Fibroblast of the aortic adventitia (primary cell): ENCODE measurements at regions not wholly inside any gene's neighbourhood (a gene's known extent, or its start where the extent isn't known, plus 50 kb on each side); places are given as distances from the start of the nearest gene placed in this dataset.
"Not testable (repeated sequence)": the region's sequence is repeated elsewhere in the genome, so short reads cannot be mapped to it uniquely, and the experiment has no call there.

ENCODE experiments used
- DNase-seq: peaks from one replicate; pipeline ENCODE4 v3.0.0-alpha.2; 2010; ENCODE audit warnings: low read depth
- H3K4me3 ChIP-seq: 2 replicates; pipeline ENCODE4 v1.5.1; 2011; ENCODE audit warnings: low read depth, mild to moderate bottlenecking, control low read depth, low read length, moderate library complexity
- TF ChIP-seq, protein P1 (sequence below): IDR thresholded peaks from 2 replicates; pipeline ENCODE4 v1.5.1; 2011; ENCODE audit warnings: mild to moderate bottlenecking, low read length, control low read depth, inconsistent platforms; ENCODE audit not compliant: insufficient read depth

- TF ChIP-seq, protein P1, sequence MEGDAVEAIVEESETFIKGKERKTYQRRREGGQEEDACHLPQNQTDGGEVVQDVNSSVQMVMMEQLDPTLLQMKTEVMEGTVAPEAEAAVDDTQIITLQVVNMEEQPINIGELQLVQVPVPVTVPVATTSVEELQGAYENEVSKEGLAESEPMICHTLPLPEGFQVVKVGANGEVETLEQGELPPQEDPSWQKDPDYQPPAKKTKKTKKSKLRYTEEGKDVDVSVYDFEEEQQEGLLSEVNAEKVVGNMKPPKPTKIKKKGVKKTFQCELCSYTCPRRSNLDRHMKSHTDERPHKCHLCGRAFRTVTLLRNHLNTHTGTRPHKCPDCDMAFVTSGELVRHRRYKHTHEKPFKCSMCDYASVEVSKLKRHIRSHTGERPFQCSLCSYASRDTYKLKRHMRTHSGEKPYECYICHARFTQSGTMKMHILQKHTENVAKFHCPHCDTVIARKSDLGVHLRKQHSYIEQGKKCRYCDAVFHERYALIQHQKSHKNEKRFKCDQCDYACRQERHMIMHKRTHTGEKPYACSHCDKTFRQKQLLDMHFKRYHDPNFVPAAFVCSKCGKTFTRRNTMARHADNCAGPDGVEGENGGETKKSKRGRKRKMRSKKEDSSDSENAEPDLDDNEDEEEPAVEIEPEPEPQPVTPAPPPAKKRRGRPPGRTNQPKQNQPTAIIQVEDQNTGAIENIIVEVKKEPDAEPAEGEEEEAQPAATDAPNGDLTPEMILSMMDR: no peak
- H3K4me3 ChIP-seq: no peak overlapping the region
- peak; percentile 78 for DNase-seq
Measured at GRCh38 chr5:32869216-32869615, 158.1 kb downstream of the NPR3 start.

GRCh38 chr5:32876791-32877190 is 165.7 kb downstream of the NPR3 start:
- DNase-seq: no peak
- TF ChIP-seq, protein P1: no peak
- H3K4me3 ChIP-seq: no peak overlapping the region

GRCh38 chr5:32879364-32879763 is 168.2 kb downstream of the NPR3 start:
- not testable (repeated sequence) for DNase-seq, H3K4me3 ChIP-seq

- DNase-seq: no peak
- no peak overlapping the region for H3K4me3 ChIP-seq
Measured at GRCh38 chr5:32880796-32881195, 169.7 kb downstream of the NPR3 start.

DNA sequence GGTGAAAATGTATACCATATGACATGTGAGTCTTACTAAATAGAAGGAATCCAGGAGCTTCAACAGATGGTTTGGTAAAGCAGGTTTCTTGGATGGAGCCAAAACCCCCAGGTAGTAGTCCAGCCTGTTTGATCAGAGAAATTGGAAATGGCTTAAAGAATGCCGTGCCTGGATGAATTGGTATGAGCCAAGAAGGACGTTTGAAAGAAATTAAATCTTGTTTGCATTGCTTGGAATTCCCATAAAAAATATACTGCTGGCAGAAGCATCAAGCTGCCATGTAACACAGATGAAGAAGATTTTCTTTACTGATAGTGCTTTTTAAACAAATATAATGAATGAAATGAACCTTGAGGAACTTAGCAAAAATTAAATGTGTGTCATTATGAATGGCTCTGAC is 176.3 kb downstream of the NPR3 start:
- H3K4me3 ChIP-seq: no peak overlapping the region
- TF ChIP-seq, protein P1: no peak
- DNase-seq: no peak

More at GRCh38 chr5:32880796-32881195, 169.7 kb downstream of the NPR3 start:
- TF ChIP-seq, protein P1: no peak

GRCh38 chr5:32889078-32889477 is 178.0 kb downstream of the NPR3 start:
- no peak for DNase-seq
- TF ChIP-seq, protein P1: no peak
- no peak overlapping the region for H3K4me3 ChIP-seq

DNA sequence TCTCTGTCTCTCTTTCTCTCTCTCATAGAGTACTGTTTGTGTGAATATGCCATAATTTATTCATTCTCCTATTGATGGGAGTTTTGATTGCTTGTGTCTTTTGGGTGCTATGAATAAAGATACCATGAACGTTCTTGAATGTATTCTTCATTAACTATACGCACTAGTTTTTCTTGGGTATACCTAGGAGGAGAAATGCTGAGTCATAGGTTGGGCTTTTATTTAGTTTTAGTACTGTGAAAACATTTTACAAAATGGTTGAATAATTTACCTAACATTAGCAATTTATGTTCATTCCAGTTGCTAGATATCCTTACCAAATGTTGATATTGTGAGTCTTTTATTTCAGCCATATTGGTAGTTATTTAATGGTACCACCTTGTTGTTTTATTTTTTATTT is 192.5 kb downstream of the NPR3 start:
- H3K4me3 ChIP-seq: no peak overlapping the region
- no peak for DNase-seq
- TF ChIP-seq, protein P1: no peak
